HCT116 (cell line): ENCODE measurements at regions not wholly inside any gene's neighbourhood (a gene's known extent, or its start where the extent isn't known, plus 50 kb on each side); places are given as distances from the start of the nearest gene placed in this dataset.

Source experiments
- ATAC-seq: fragments of 200-7000 bp; cut with Tn5 transposase; 2 replicates; pipeline ENCODE4 v1.9.1; 2020; ENCODE audit warnings: mild to moderate bottlenecking, moderate library complexity
- BruUV-seq: library from RNA; stranded (reverse); fragments of 400-500 nt; replicated peaks from 2 replicates; lab custom pipeline; 2021; lab: Mats Ljungman, UMichigan
- CTCF ChIA-PET: fragments of 300-600 bp; sonication (Branson Sonifier 250); formaldehyde crosslinking; loops from one replicate; lab custom pipeline; 2021; ENCODE audit warnings: antibody characterized with exemption; lab: Charles Lee
- POLR2A ChIA-PET: fragments of 300-600, 350-600 bp; sonication (Branson Sonifier 250); formaldehyde crosslinking; loops from one replicate; lab custom pipeline; 2021; ENCODE audit warnings: antibody characterized with exemption; lab: Charles Lee
- RAD21 ChIA-PET, 2 experiments: fragments of 300-600 bp; sonication (Branson Sonifier 250); formaldehyde crosslinking; loops; one replicate each; lab custom pipeline; 2023; ENCODE audit warnings: low total read pairs in 2 of 2; ENCODE audit not compliant: uncharacterized antibody in 2 of 2, unreplicated experiment in 2 of 2, low non-redundant PET in 1 of 2; lab: Charles Lee
- DNase-seq: peaks from one replicate; pipeline ENCODE4 v3.0.0-alpha.2; 2010; ENCODE audit warnings: low read depth, low spot score
- H2AFZ ChIP-seq: fragments of 200-600 bp; shearing (Covaris generic), sonication (generic); 2 replicates; pipeline ENCODE4 v1.6.1; 2017; ENCODE audit warnings: low read depth, mixed run types, mixed read lengths, antibody characterized with exemption, low read length; ENCODE audit not compliant: poor library complexity, severe bottlenecking
- H3K27ac ChIP-seq: 2 replicates; pipeline ENCODE4 v1.5.1; 2012; ENCODE audit warnings: low read depth, low read length
- H3K27me3 ChIP-seq: fragments of 200-600 bp; sonication (generic); 2 replicates; pipeline ENCODE4 v1.6.1; 2016; ENCODE audit warnings: mixed run types, low read length, mixed read lengths; ENCODE audit not compliant: insufficient read depth
- H3K36me3 ChIP-seq, 2 experiments: fragments of 200-500 bp in 1 of 2; fragments of 200-600 bp in 1 of 2; sonication (Bioruptor generic) in 1 of 2; sonication (generic) in 1 of 2; 2 replicates each; pipeline versions ENCODE4 v1.5.1 to v1.6.1; 2014 to 2016; ENCODE audit warnings: low read length in 2 of 2, inconsistent platforms in 1 of 2, mixed read lengths in 1 of 2, mixed run types in 1 of 2; ENCODE audit not compliant: insufficient read depth in 2 of 2, control insufficient read depth in 1 of 2
- H3K4me1 ChIP-seq, 2 experiments: fragments of 200-600 bp in 1 of 2; sonication (generic) in 1 of 2; 2 replicates each; pipeline versions ENCODE4 v1.5.1 to v1.6.1; 2012 to 2017; ENCODE audit warnings: low read length in 2 of 2, inconsistent platforms in 1 of 2, mild to moderate bottlenecking in 1 of 2, mixed read lengths in 1 of 2, mixed run types in 1 of 2, moderate library complexity in 1 of 2; ENCODE audit not compliant: insufficient read depth in 2 of 2, control insufficient read depth in 1 of 2
- H3K4me2 ChIP-seq: fragments of 200-600 bp; sonication (generic); 2 replicates; pipeline ENCODE4 v1.6.1; 2017; ENCODE audit warnings: mixed run types, low read length, mixed read lengths
- H3K4me3 ChIP-seq, 2 experiments: fragments of 200-600 bp in 1 of 2; sonication (generic) in 1 of 2; replicated peaks in 1 of 2; 2 replicates each; pipeline ENCODE4 v1.5.1; 2011 to 2016; ENCODE audit warnings: low read length in 2 of 2, control low read depth in 1 of 2, low read depth in 1 of 2, mild to moderate bottlenecking in 1 of 2, mixed read lengths in 1 of 2, mixed run types in 1 of 2
- H3K79me2 ChIP-seq: fragments of 200-600 bp; sonication (generic); 2 replicates; pipeline ENCODE4 v1.6.1; 2017; ENCODE audit warnings: mild to moderate bottlenecking, mixed run types, low read length, moderate library complexity, mixed read lengths; ENCODE audit not compliant: insufficient read depth
- H3K9ac ChIP-seq: fragments of 200-600 bp; sonication (generic); 2 replicates; pipeline ENCODE4 v1.6.1; 2016; ENCODE audit warnings: low read length, mixed read lengths
- H3K9me2 ChIP-seq: fragments of 200-600 bp; sonication (generic), shearing (Covaris generic); 2 replicates; pipeline ENCODE4 v1.6.1; 2017; ENCODE audit warnings: mixed run types, mild to moderate bottlenecking, moderate library complexity; ENCODE audit not compliant: insufficient read depth
- H3K9me3 ChIP-seq, 2 experiments: fragments of 200-500 bp in 1 of 2; fragments of 200-600 bp in 1 of 2; sonication (Bioruptor generic) in 1 of 2; sonication (generic) in 1 of 2; 2 replicates each; pipeline ENCODE4 v1.6.1; 2014 to 2017; ENCODE audit warnings: low read length in 2 of 2, mixed read lengths in 2 of 2, inconsistent platforms in 1 of 2, low read depth in 1 of 2, mild to moderate bottlenecking in 1 of 2, mixed run types in 1 of 2, moderate library complexity in 1 of 2; ENCODE audit not compliant: control insufficient read depth in 1 of 2, insufficient read depth in 1 of 2
- H4K20me1 ChIP-seq: fragments of 200-600 bp; sonication (generic), shearing (Covaris generic); 2 replicates; pipeline ENCODE4 v1.6.1; 2017; ENCODE audit warnings: mixed run types, mild to moderate bottlenecking, moderate library complexity; ENCODE audit not compliant: insufficient read depth
- EZH2phosphoT487 ChIP-seq: fragments of 200-600 bp; IDR thresholded peaks from 2 replicates; pipeline ENCODE4 v1.6.1; 2018; ENCODE audit warnings: antibody characterized with exemption, borderline replicate concordance
- FOSL1 ChIP-seq: IDR thresholded peaks from 2 replicates; pipeline ENCODE4 v1.6.1; 2012; ENCODE audit warnings: low read depth
- JUND ChIP-seq: IDR thresholded peaks from 2 replicates; pipeline ENCODE4 v1.6.1; 2012
- RAD21 ChIP-seq: IDR thresholded peaks from 2 replicates; pipeline ENCODE4 v1.6.1; 2012; ENCODE audit warnings: low read depth, mild to moderate bottlenecking
- TCF7L2 ChIP-seq: IDR thresholded peaks from 2 replicates; pipeline ENCODE4 v1.7.0; 2011; ENCODE audit warnings: borderline replicate concordance, inconsistent platforms; ENCODE audit not compliant: insufficient read depth, insufficient read length; ENCODE audit errors: extremely low read depth
- YY1 ChIP-seq: IDR thresholded peaks from 2 replicates; pipeline ENCODE4 v1.6.1; 2011; ENCODE audit warnings: low read length, low read depth, moderate library complexity, mild to moderate bottlenecking; ENCODE audit not compliant: insufficient replicate concordance; ENCODE audit errors: extremely low read depth
- intact Hi-C: fragments of 100-400 bp; cut with micrococcal nuclease; formaldehyde crosslinking; loops from 2 replicates; pipeline ENCODE4 v1.10.0; 2022
- TF ChIP-seq, protein P1 (sequence below): IDR thresholded peaks from 2 replicates; pipeline ENCODE4 v1.6.1; 2012
- TF ChIP-seq, protein P2 (sequence below): IDR thresholded peaks from 2 replicates; pipeline ENCODE4 v1.6.1; 2011; ENCODE audit warnings: mild to moderate bottlenecking, low read length, moderate library complexity; ENCODE audit not compliant: insufficient replicate concordance; ENCODE audit errors: extremely low read depth

DNA sequence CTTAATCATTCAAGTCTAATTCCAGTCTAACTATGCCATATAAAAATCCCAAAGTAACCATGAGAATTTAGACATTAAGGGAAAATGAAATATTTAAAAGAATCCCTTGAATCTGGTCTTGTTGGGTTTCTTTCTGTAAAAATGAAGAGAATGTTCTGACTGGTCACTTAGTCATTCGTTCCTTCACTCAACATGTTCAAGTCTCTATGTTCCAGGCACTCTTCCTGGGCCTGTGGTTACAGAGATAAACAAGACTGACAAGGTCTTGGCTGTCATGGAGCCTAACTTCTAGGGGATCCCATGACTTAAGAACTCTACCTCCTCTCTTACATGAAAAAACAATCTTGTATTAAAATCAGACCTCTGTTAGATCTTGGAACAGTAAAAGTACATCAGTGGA is 638.6 kb upstream of the TBL1XR1 start:
- Histone ChIP-seq H3K27ac (no peak overlapping the region), H3K4me1 (peaks cover 0 to 18% of the 10 kb centered on the region in 2 experiments; a peak in 2 of 4 replicates), H3K4me2 (0 out of 2 replicates have a peak overlapping the region, but pooled peaks have one; percentile 15), H3K79me2 (no peaks in the 10 kb centered on the region), H4K20me1 (no peaks in the 10 kb centered on the region), H3K27me3 (no peaks in the 10 kb centered on the region; the same call in 1 of the 2 replicates), H3K9me3 (no peaks in the 10 kb centered on the region), H3K4me3 (no peak overlapping the region), H2AFZ (no peak overlapping the region), H3K36me3 (no peaks in the 10 kb centered on the region), H3K9ac (no peak overlapping the region), H3K9me2 (no peaks in the 10 kb centered on the region)
- CTCF ChIA-PET: interaction anchor here (0.8 kb wide), 1 partner anchor 8 kb away, joined by 3 read pairs; no protein-coding TSS in a partner anchor
- POLR2A ChIA-PET: no interaction called here
- DNase-seq (no peak), ATAC-seq (no peak)
- RAD21 ChIA-PET: no interaction called here
- TF ChIP-seq, protein P1, sequence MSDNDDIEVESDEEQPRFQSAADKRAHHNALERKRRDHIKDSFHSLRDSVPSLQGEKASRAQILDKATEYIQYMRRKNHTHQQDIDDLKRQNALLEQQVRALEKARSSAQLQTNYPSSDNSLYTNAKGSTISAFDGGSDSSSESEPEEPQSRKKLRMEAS: 0 out of 2 replicates have a peak, but pooled peaks have one; percentile 22
- TF ChIP-seq YY1 (no peak), EZH2phosphoT487 (no peak), TCF7L2 (no peak), JUND (no peak), FOSL1 (peak; percentile 34; the same call in 1 of the 2 replicates), RAD21 (no peak)
- TF ChIP-seq, protein P2, sequence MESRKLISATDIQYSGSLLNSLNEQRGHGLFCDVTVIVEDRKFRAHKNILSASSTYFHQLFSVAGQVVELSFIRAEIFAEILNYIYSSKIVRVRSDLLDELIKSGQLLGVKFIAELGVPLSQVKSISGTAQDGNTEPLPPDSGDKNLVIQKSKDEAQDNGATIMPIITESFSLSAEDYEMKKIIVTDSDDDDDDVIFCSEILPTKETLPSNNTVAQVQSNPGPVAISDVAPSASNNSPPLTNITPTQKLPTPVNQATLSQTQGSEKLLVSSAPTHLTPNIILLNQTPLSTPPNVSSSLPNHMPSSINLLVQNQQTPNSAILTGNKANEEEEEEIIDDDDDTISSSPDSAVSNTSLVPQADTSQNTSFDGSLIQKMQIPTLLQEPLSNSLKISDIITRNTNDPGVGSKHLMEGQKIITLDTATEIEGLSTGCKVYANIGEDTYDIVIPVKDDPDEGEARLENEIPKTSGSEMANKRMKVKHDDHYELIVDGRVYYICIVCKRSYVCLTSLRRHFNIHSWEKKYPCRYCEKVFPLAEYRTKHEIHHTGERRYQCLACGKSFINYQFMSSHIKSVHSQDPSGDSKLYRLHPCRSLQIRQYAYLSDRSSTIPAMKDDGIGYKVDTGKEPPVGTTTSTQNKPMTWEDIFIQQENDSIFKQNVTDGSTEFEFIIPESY: no peak
- intact Hi-C loops: no loop called here
- no TSS peak for BruUV-seq
